ENCODE measurements at regions not wholly inside any gene's neighbourhood (a gene's known extent, or its start where the extent isn't known, plus 50 kb on each side); places are given as distances from the start of the nearest gene placed in this dataset.
"Not testable (repeated sequence)": the region's sequence is repeated elsewhere in the genome, so short reads cannot be mapped to it uniquely, and the experiment has no call there.

GRCh38 chr7:149703044-149703650 lies 70.2 kb downstream of the ZNF467 start:
- DNase-seq (ENCODE audit: low read depth in 1 of 2, low spot score in 1 of 2), result no peak
- Histone ChIP-seq H3K27me3 (ENCODE audit: insufficient read depth, poor library complexity, severe bottlenecking) (no peaks in the 10 kb centered on the region), H3K27ac (replicated peaks) (no peak overlapping the region), H3K4me3 (replicated peaks; ENCODE audit: insufficient read depth, low read length) (no peak overlapping the region)
- no peak for TF ChIP-seq CTCF (IDR thresholded peaks at IDR 0.05; ENCODE audit: insufficient read depth, low read length)
- no peak for TF ChIP-seq GABPA (IDR thresholded peaks at IDR 0.05; ENCODE audit: low read depth)
- TF ChIP-seq REST (IDR thresholded peaks at IDR 0.05; ENCODE audit: insufficient replicate concordance, low read depth), result no peak
- no peak for TF ChIP-seq POLR2AphosphoS5 (IDR thresholded peaks at IDR 0.05; ENCODE audit: low read depth)
- no peak for TF ChIP-seq SPI1 (IDR thresholded peaks at IDR 0.05; ENCODE audit: borderline replicate concordance, low read depth)

GRCh38 chr7:149701495-149702240 lies 71.7 kb downstream of the ZNF467 start:
- TF ChIP-seq REST (IDR thresholded peaks at IDR 0.05; ENCODE audit: insufficient replicate concordance, low read depth), result no peak
- no peak for TF ChIP-seq GABPA (IDR thresholded peaks at IDR 0.05; ENCODE audit: low read depth)
- no peak for TF ChIP-seq SPI1 (IDR thresholded peaks at IDR 0.05; ENCODE audit: borderline replicate concordance, low read depth)
- TF ChIP-seq POLR2AphosphoS5 (IDR thresholded peaks at IDR 0.05; ENCODE audit: low read depth), result no peak
- no peak for TF ChIP-seq CTCF (IDR thresholded peaks at IDR 0.05; ENCODE audit: insufficient read depth, low read length)
- no peak overlapping the region for H3K27ac ChIP-seq (replicated peaks)
- H3K4me3 ChIP-seq (replicated peaks; ENCODE audit: insufficient read depth, low read length), result no peak overlapping the region
- H3K27me3 ChIP-seq (ENCODE audit: insufficient read depth, poor library complexity, severe bottlenecking), result no peaks in the 10 kb centered on the region
- DNase-seq (ENCODE audit: low read depth in 1 of 2, low spot score in 1 of 2), result no peak

- H3K4me3 ChIP-seq (replicated peaks; ENCODE audit: insufficient read depth, low read length); H3K27me3 ChIP-seq (ENCODE audit: insufficient read depth, poor library complexity, severe bottlenecking); H3K27ac ChIP-seq (replicated peaks); DNase-seq (ENCODE audit: low read depth in 1 of 2, low spot score in 1 of 2): not testable (repeated sequence)
Measured at GRCh38 chr7:149697767-149698166, 75.6 kb downstream of the ZNF467 start.

DNA sequence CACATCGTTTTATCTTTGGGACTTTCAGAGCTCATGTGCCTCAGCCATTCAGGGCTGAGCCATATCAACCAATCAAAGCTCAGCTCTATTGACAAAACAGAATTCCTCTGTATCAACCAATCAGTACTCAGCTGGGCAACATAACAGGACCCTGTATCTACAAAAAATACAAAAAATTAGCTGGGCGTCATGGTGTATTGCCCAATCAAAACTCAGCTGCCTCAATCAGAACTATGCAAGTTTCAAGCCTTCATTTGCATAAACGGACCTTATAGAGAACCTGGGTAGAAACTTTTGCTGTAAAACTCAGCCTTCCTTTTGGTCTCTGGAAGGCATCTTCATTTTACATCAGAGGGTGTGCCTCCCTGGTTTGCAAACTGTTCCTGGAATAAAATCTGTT lies 77.1 kb downstream of the ZNF467 start:
- H3K27me3 ChIP-seq (ENCODE audit: insufficient read depth, poor library complexity, severe bottlenecking), result no peaks in the 10 kb centered on the region
- no peak for TF ChIP-seq GABPA (IDR thresholded peaks at IDR 0.05; ENCODE audit: low read depth)
- TF ChIP-seq POLR2AphosphoS5 (IDR thresholded peaks at IDR 0.05; ENCODE audit: low read depth), result no peak
- TF ChIP-seq REST (IDR thresholded peaks at IDR 0.05; ENCODE audit: insufficient replicate concordance, low read depth), result no peak
- TF ChIP-seq CTCF (IDR thresholded peaks at IDR 0.05; ENCODE audit: insufficient read depth, low read length), result no peak
- TF ChIP-seq SPI1 (IDR thresholded peaks at IDR 0.05; ENCODE audit: borderline replicate concordance, low read depth), result no peak
- no peak overlapping the region for H3K27ac ChIP-seq (replicated peaks)
- no peak for DNase-seq (ENCODE audit: low read depth in 1 of 2, low spot score in 1 of 2)
- no peak overlapping the region for H3K4me3 ChIP-seq (replicated peaks; ENCODE audit: insufficient read depth, low read length)
